ENCODE measurements at regions not wholly inside any gene's neighbourhood (a gene's known extent, or its start where the extent isn't known, plus 50 kb on each side); places are given as distances from the start of the nearest gene placed in this dataset.

DNA sequence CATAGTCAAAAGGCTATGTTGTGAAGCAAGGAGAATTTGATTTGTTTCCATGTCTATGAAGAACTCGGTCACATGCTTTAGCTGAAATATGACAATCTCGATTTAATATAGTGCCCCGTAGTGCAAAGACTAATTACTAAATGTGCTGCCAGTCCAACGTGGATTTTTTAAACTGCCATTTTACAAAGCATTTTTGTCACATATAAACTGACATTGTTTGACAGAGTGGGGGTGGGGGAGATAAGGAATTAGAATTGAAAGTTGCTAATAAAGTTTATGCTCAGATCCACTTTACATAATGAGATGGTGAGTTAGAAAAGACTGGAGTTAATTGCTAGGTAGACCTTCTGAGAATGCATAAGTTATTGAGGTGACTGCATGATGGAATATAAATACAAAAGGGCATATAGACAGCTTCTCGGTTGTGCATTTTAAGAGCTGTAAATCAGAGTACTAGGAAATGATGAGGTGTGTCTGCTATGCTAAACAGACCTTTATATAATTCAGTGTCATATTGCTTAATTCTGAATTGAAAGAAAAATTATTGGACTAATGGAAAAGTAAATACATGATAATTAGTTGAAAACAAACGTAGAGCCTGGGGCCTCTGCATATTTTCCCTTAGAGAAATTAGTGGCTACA is 158.9 kb upstream of the MTNR1B start:
- no peak overlapping the region for H3K27ac ChIP-seq (ENCODE audit: insufficient read length, low read depth, low read length)
- H2BK15ac ChIP-seq (ENCODE audit: low read depth, low read length): no peak overlapping the region
- no peak overlapping the region for H3K14ac ChIP-seq (ENCODE audit: insufficient read depth, low read length)
- H3K23me2 ChIP-seq (ENCODE audit: insufficient read length, low read depth, low read length, poor library complexity, severe bottlenecking): no peaks in the 10 kb centered on the region
- H3K79me2 ChIP-seq (ENCODE audit: insufficient read depth, low read length): no peaks in the 10 kb centered on the region
- peaks cover 18 to 21% of the 10 kb centered on the region in 2 experiments for H3K4me1 Mint-ChIP-seq
- H3K27me3 ChIP-seq (ENCODE audit: insufficient read depth, low read length): no peaks in the 10 kb centered on the region
- no peak overlapping the region for H3K4me2 ChIP-seq (ENCODE audit: insufficient read depth, insufficient read length, low read length)
- H3K4me1 ChIP-seq (ENCODE audit: insufficient read depth, low read length): no peaks in the 10 kb centered on the region
- H4K8ac ChIP-seq (replicated peaks; ENCODE audit: insufficient read length, low read depth, low read length): no peak overlapping the region
- no peaks in the 10 kb centered on the region for H3K27me3 Mint-ChIP-seq (ENCODE audit: low read depth)
- TF ChIP-seq, protein P1, sequence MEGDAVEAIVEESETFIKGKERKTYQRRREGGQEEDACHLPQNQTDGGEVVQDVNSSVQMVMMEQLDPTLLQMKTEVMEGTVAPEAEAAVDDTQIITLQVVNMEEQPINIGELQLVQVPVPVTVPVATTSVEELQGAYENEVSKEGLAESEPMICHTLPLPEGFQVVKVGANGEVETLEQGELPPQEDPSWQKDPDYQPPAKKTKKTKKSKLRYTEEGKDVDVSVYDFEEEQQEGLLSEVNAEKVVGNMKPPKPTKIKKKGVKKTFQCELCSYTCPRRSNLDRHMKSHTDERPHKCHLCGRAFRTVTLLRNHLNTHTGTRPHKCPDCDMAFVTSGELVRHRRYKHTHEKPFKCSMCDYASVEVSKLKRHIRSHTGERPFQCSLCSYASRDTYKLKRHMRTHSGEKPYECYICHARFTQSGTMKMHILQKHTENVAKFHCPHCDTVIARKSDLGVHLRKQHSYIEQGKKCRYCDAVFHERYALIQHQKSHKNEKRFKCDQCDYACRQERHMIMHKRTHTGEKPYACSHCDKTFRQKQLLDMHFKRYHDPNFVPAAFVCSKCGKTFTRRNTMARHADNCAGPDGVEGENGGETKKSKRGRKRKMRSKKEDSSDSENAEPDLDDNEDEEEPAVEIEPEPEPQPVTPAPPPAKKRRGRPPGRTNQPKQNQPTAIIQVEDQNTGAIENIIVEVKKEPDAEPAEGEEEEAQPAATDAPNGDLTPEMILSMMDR (conservative IDR thresholded peaks at IDR 0.05): no peak
- H2AK5ac ChIP-seq (ENCODE audit: insufficient read length, low read length): no peak overlapping the region
- no peak overlapping the region for H4K91ac ChIP-seq (ENCODE audit: insufficient read length, low read depth, low read length)
- no peak overlapping the region for H3T11ph ChIP-seq (ENCODE audit: low read length)
- no peak overlapping the region for H3K9ac ChIP-seq (ENCODE audit: extremely low read depth, insufficient read length, low read length)
- WGBS (ENCODE audit: extremely low coverage, insufficient read length, low lambda C conversion rate): no CpG with 5 or more reads among the region's 6 CpGs
- H2AFZ ChIP-seq (ENCODE audit: low read length): no peak overlapping the region
- no peak overlapping the region for H2BK5ac ChIP-seq (ENCODE audit: insufficient read length, low read length)
- H3K4me3 Mint-ChIP-seq: no peak overlapping the region
- H3K9me3 Mint-ChIP-seq: no peaks in the 10 kb centered on the region
- H3K23ac ChIP-seq (ENCODE audit: insufficient read length, low read depth, low read length): no peak overlapping the region
- no peaks in the 10 kb centered on the region for H3K79me1 ChIP-seq (ENCODE audit: insufficient read depth, low read depth, low read length, poor library complexity, severe bottlenecking)
- H3K56ac ChIP-seq (ENCODE audit: insufficient read length, low read depth, low read length): no peak overlapping the region
- H4K20me1 ChIP-seq (ENCODE audit: control insufficient read depth, insufficient read depth, insufficient read length): no peaks in the 10 kb centered on the region
- H3K9me3 ChIP-seq (ENCODE audit: control insufficient read depth, low read depth, low read length): no peaks in the 10 kb centered on the region
- peaks cover 0 to 10% (median 7%) of the 10 kb centered on the region in 3 experiments; a peak in 5 of 7 replicates for H3K36me3 Mint-ChIP-seq (ENCODE audit: insufficient read depth in 1 of 3, low read depth in 3 of 3)
- H2BK12ac ChIP-seq (ENCODE audit: insufficient read length, low read depth, low read length): no peak overlapping the region
- H3K18ac ChIP-seq (ENCODE audit: insufficient read length, low read depth, low read length): no peak overlapping the region
- no peak overlapping the region for H3K27ac Mint-ChIP-seq
- H2BK20ac ChIP-seq (ENCODE audit: low read depth, low read length, poor library complexity, severe bottlenecking): no peak overlapping the region
- no peak overlapping the region for H4K5ac ChIP-seq (ENCODE audit: insufficient read length, low read depth, low read length)
- no peak for DNase-seq
- H3K4ac ChIP-seq (ENCODE audit: low read depth, low read length): no peak overlapping the region
- H2BK120ac ChIP-seq (ENCODE audit: low read depth, low read length, poor library complexity, severe bottlenecking): no peak overlapping the region
